ENCODE measurements at regions not wholly inside any gene's neighbourhood (a gene's known extent, or its start where the extent isn't known, plus 50 kb on each side); places are given as distances from the start of the nearest gene placed in this dataset.
"Not testable (repeated sequence)": the region's sequence is repeated elsewhere in the genome, so short reads cannot be mapped to it uniquely, and the experiment has no call there.

GRCh38 chr1:30461640-30462039, 261.7 kb downstream of the MATN1 start:
- H3K4me3 ChIP-seq (ENCODE audit: low read length in 2 of 2) = no peak overlapping the region
- no peaks in the 10 kb centered on the region for H3K36me3 ChIP-seq (ENCODE audit: control insufficient read depth in 2 of 2, insufficient read depth in 2 of 2, low read length in 2 of 2)
- H3K27ac ChIP-seq (ENCODE audit: low read length) = no peak overlapping the region
- peaks cover 0 to 4% of the 10 kb centered on the region in 2 donors for H3K9me3 ChIP-seq (ENCODE audit: control insufficient read depth in 2 of 2, low read length in 2 of 2)
- peaks cover 4 to 13% of the 10 kb centered on the region in 2 donors for H3K27me3 ChIP-seq (ENCODE audit: control insufficient read depth in 1 of 2, insufficient read depth in 2 of 2, low read length in 2 of 2)
- H3K9ac ChIP-seq (ENCODE audit: low read length in 2 of 2) = no peak overlapping the region
- H3K4me1 ChIP-seq (ENCODE audit: control insufficient read depth, insufficient read depth, low read length) = no peaks in the 10 kb centered on the region

DNA sequence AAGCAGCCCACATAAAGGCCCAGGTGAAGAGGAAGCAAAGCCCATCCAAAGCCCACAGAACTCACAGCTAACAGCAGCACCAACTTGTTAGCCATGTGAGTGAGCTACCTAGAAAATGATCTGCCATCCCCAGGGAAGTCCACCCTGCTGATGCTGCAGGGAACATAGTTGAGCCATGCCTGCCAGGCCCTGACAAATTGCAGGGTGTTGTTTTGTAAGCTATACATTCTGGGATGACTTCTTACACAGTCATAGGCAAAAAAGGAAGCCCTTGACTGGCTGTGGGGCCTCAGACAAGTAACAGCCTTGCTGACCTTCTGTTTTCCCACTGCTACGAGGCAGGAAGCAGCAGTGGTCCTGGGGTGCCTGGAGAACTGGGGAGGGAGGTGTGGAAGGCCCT, 262.7 kb downstream of the MATN1 start:
- no peak overlapping the region for H3K27ac ChIP-seq (ENCODE audit: low read length)
- H3K36me3 ChIP-seq (ENCODE audit: control insufficient read depth in 2 of 2, insufficient read depth in 2 of 2, low read length in 2 of 2) = no peaks in the 10 kb centered on the region
- H3K27me3 ChIP-seq (ENCODE audit: control insufficient read depth in 1 of 2, insufficient read depth in 2 of 2, low read length in 2 of 2) = peaks cover 4 to 11% of the 10 kb centered on the region in 2 donors
- no peak overlapping the region for H3K9ac ChIP-seq (ENCODE audit: low read length in 2 of 2)
- no peaks in the 10 kb centered on the region for H3K4me1 ChIP-seq (ENCODE audit: control insufficient read depth, insufficient read depth, low read length)
- H3K4me3 ChIP-seq (ENCODE audit: low read length in 2 of 2) = no peak overlapping the region
- peaks cover 0 to 4% of the 10 kb centered on the region in 2 donors for H3K9me3 ChIP-seq (ENCODE audit: control insufficient read depth in 2 of 2, low read length in 2 of 2)

DNA sequence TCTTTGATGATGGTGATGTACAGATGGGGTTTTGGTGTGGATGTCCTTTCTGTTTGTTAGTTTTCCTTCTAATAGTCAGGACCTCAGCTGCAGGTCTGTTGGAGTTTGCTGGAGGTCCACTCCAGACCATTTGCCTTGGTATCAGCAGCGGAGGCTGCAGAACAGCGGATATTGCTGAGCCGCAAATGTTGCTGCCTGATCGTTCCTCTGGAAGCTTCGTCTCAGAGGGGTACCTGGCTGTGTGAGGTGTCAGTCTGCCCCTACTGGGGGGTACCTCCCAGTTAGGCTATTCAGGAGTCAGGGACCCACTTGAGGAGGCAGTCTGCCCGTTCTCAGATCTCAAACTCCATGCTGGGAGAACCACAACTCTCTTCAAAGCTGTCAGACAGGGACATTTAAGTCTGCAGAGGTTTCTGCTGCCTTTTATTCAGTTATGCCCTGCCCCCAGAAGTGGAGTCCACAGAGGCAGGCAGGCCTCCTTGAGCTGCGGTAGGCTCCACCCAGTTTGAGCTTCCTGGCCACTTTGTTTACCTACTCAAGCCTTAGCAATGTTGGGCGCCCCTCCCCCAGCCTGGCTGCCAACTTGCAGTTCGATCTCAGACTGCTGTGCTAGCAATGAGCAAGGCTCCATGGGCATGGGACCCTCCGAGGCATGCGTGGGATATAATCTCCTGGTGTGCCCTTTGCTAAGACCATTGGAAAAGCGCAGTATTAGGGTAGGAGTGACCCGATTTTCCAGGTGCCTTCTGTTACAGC, 264.5 kb downstream of the MATN1 start:
- H3K4me3 ChIP-seq (ENCODE audit: low read length in 2 of 2); H3K9ac ChIP-seq (ENCODE audit: low read length in 2 of 2); H3K27ac ChIP-seq (ENCODE audit: low read length); H3K4me1 ChIP-seq (ENCODE audit: control insufficient read depth, insufficient read depth, low read length); H3K9me3 ChIP-seq (ENCODE audit: control insufficient read depth in 2 of 2, low read length in 2 of 2); H3K36me3 ChIP-seq (ENCODE audit: control insufficient read depth in 2 of 2, insufficient read depth in 2 of 2, low read length in 2 of 2): not testable (repeated sequence)
- peaks cover 0 to 11% of the 10 kb centered on the region in 2 donors for H3K27me3 ChIP-seq (ENCODE audit: control insufficient read depth in 1 of 2, insufficient read depth in 2 of 2, low read length in 2 of 2)

- Histone ChIP-seq H3K9ac (ENCODE audit: low read length in 2 of 2) (no peak overlapping the region), H3K36me3 (ENCODE audit: control insufficient read depth in 2 of 2, insufficient read depth in 2 of 2, low read length in 2 of 2) (no peaks in the 10 kb centered on the region), H3K27me3 (ENCODE audit: control insufficient read depth in 1 of 2, insufficient read depth in 2 of 2, low read length in 2 of 2) (no peaks in the 10 kb centered on the region), H3K27ac (ENCODE audit: low read length) (no peak overlapping the region), H3K9me3 (ENCODE audit: control insufficient read depth in 2 of 2, low read length in 2 of 2) (no peaks in the 10 kb centered on the region), H3K4me3 (ENCODE audit: low read length in 2 of 2) (no peak overlapping the region), H3K4me1 (ENCODE audit: control insufficient read depth, insufficient read depth, low read length) (no peaks in the 10 kb centered on the region)
Measured at GRCh38 chr1:30452925-30453324, 270.5 kb downstream of the MATN1 start.

- Histone ChIP-seq H3K4me3 (ENCODE audit: low read length in 2 of 2) (no peak overlapping the region), H3K27ac (ENCODE audit: low read length) (no peak overlapping the region), H3K9ac (ENCODE audit: low read length in 2 of 2) (no peak overlapping the region), H3K9me3 (ENCODE audit: control insufficient read depth in 2 of 2, low read length in 2 of 2) (no peaks in the 10 kb centered on the region), H3K27me3 (ENCODE audit: control insufficient read depth in 1 of 2, insufficient read depth in 2 of 2, low read length in 2 of 2) (peaks cover 0 to 1% of the 10 kb centered on the region in 2 donors), H3K36me3 (ENCODE audit: control insufficient read depth in 2 of 2, insufficient read depth in 2 of 2, low read length in 2 of 2) (no peaks in the 10 kb centered on the region), H3K4me1 (ENCODE audit: control insufficient read depth, insufficient read depth, low read length) (no peaks in the 10 kb centered on the region)
Measured at GRCh38 chr1:30452170-30452569, 271.2 kb downstream of the MATN1 start.

DNA sequence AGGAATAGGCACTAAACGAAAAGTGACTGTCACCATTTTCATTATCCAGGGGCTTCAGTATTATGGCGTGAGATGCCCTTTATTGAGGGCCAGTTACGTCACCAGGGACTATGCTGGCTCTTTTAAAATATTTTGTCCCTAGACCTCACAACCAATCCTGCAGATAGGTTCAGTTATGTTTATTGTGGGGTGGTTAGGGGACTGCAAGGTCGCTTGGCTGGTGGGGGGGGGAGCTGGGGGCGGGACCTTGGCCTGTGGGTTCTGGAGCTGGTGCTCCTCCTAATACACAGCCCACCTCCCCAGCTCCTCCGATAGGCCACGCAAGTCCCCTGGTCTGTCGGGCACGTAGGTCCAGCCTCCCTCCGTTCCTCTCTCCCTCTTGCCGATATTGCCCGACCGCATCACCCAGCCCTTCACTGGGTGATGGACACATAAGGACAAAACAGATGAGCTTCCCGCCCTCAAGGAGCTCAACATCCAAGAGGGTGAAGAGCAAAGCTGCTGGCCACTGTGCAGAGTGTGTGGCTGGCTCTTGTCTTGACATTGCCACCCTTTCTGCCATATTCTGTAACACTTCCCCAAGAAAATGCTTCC, 271.8 kb downstream of the MATN1 start:
- H3K36me3 ChIP-seq (ENCODE audit: control insufficient read depth in 2 of 2, insufficient read depth in 2 of 2, low read length in 2 of 2) = no peaks in the 10 kb centered on the region
- H3K27ac ChIP-seq (ENCODE audit: low read length) = no peak overlapping the region
- H3K27me3 ChIP-seq (ENCODE audit: control insufficient read depth in 1 of 2, insufficient read depth in 2 of 2, low read length in 2 of 2) = peaks cover 0 to 4% of the 10 kb centered on the region in 2 donors
- H3K9me3 ChIP-seq (ENCODE audit: control insufficient read depth in 2 of 2, low read length in 2 of 2) = no peaks in the 10 kb centered on the region
- no peak overlapping the region for H3K9ac ChIP-seq (ENCODE audit: low read length in 2 of 2)
- no peaks in the 10 kb centered on the region for H3K4me1 ChIP-seq (ENCODE audit: control insufficient read depth, insufficient read depth, low read length)
- no peak overlapping the region for H3K4me3 ChIP-seq (ENCODE audit: low read length in 2 of 2)

DNA sequence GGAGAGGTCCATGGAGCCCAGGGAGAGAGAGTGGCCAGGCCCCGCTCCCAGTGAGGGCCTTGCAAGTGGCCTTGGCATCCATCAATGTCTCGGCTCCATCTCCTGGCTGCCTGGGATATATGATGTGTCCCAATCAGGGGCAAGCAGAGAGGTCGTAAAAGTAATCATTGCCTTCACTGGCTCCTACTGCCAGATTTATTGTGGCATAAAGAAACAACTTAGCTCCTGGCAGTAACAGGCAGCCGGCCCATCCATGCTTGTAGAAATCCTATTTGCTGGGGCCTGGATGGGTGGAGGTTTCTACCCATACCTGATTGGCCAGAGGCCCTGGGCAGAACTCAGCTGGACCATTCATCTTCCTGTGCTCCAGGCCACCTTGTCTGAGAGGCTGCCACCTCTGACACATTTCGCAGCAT, 272.6 kb downstream of the MATN1 start:
- H3K4me1 ChIP-seq (ENCODE audit: control insufficient read depth, insufficient read depth, low read length) = no peaks in the 10 kb centered on the region
- no peaks in the 10 kb centered on the region for H3K9me3 ChIP-seq (ENCODE audit: control insufficient read depth in 2 of 2, low read length in 2 of 2)
- no peak overlapping the region for H3K27ac ChIP-seq (ENCODE audit: low read length)
- H3K9ac ChIP-seq (ENCODE audit: low read length in 2 of 2) = no peak overlapping the region
- H3K36me3 ChIP-seq (ENCODE audit: control insufficient read depth in 2 of 2, insufficient read depth in 2 of 2, low read length in 2 of 2) = no peaks in the 10 kb centered on the region
- H3K27me3 ChIP-seq (ENCODE audit: control insufficient read depth in 1 of 2, insufficient read depth in 2 of 2, low read length in 2 of 2) = peaks cover 0 to 7% of the 10 kb centered on the region in 2 donors
- no peak overlapping the region for H3K4me3 ChIP-seq (ENCODE audit: low read length in 2 of 2)

DNA sequence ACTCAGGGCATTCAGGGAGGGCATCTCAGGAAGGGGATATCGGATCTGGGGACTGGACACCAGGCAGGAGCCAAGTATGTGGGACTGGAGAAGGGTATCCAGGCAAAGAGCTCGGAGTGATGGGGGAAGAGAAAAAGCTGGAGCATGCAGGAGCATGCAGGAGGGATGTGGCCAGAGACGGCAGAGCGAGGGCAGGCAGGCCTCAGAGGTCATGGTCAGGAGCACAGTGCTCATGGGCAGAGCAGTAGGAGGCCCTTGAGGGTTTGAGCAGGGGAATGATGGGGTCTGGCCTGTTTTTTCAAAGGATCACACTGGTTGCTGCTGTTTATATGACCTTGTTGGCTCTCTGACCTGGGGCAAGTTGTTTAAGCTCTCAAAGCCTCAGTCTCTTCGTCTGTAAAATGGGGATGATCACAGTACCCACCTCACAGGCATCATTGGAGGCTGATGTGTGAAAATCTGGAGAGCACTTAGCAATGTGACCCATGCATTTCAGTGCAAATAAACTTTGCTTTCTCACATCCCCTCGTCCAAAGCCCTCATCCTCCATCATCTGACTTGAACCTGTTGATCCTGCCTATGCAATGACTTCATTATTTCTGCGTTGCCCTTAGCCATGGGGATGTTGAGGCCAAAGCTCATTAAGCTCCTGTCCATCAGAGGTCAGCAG, 273.1 kb downstream of the MATN1 start:
- no peak overlapping the region for H3K27ac ChIP-seq (ENCODE audit: low read length)
- H3K9me3 ChIP-seq (ENCODE audit: control insufficient read depth in 2 of 2, low read length in 2 of 2) = no peaks in the 10 kb centered on the region

GRCh38 chr1:30449428-30450147, 273.8 kb downstream of the MATN1 start:
- Histone ChIP-seq H3K4me1 (ENCODE audit: control insufficient read depth, insufficient read depth, low read length) (no peaks in the 10 kb centered on the region), H3K27me3 (ENCODE audit: control insufficient read depth in 1 of 2, insufficient read depth in 2 of 2, low read length in 2 of 2) (peaks cover 0 to 7% of the 10 kb centered on the region in 2 donors), H3K9ac (ENCODE audit: low read length in 2 of 2) (no peak overlapping the region), H3K4me3 (ENCODE audit: low read length in 2 of 2) (no peak overlapping the region), H3K36me3 (ENCODE audit: control insufficient read depth in 2 of 2, insufficient read depth in 2 of 2, low read length in 2 of 2) (no peaks in the 10 kb centered on the region), H3K27ac (ENCODE audit: low read length) (no peak overlapping the region), H3K9me3 (ENCODE audit: control insufficient read depth in 2 of 2, low read length in 2 of 2) (no peaks in the 10 kb centered on the region)

More for the DNA sequence above, 273.1 kb downstream of the MATN1 start:
- Histone ChIP-seq H3K9ac (ENCODE audit: low read length in 2 of 2) (no peak overlapping the region), H3K36me3 (ENCODE audit: control insufficient read depth in 2 of 2, insufficient read depth in 2 of 2, low read length in 2 of 2) (no peaks in the 10 kb centered on the region), H3K4me1 (ENCODE audit: control insufficient read depth, insufficient read depth, low read length) (no peaks in the 10 kb centered on the region), H3K27me3 (ENCODE audit: control insufficient read depth in 1 of 2, insufficient read depth in 2 of 2, low read length in 2 of 2) (peaks cover 0 to 7% of the 10 kb centered on the region in 2 donors), H3K4me3 (ENCODE audit: low read length in 2 of 2) (no peak overlapping the region)

DNA sequence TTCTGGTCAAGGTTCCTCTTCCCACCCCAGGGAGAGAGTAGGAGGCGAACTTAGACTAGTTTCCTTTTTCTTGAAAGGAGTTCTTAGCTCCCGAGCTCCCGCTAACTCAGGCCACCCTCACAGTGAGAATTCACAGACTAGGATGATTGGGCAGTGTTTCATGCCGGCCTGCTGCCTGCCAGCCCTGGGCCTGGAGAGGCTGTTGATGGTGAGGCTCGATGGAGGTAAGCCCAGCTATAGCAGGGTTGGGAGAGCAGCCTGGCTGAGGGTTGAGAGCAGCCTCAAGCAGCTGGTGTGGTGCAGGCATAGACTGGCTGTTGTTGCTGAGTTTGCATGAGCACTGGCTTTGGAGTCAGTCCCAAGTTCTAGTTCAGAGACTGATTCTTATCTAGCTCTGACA, 274.4 kb downstream of the MATN1 start:
- Histone ChIP-seq H3K36me3 (ENCODE audit: control insufficient read depth in 2 of 2, insufficient read depth in 2 of 2, low read length in 2 of 2) (no peaks in the 10 kb centered on the region), H3K9me3 (ENCODE audit: control insufficient read depth in 2 of 2, low read length in 2 of 2) (no peaks in the 10 kb centered on the region), H3K9ac (ENCODE audit: low read length in 2 of 2) (no peak overlapping the region), H3K4me1 (ENCODE audit: control insufficient read depth, insufficient read depth, low read length) (no peaks in the 10 kb centered on the region), H3K27ac (ENCODE audit: low read length) (no peak overlapping the region), H3K4me3 (ENCODE audit: low read length in 2 of 2) (no peak overlapping the region), H3K27me3 (ENCODE audit: control insufficient read depth in 1 of 2, insufficient read depth in 2 of 2, low read length in 2 of 2) (peaks cover 0 to 7% of the 10 kb centered on the region in 2 donors)
